HEK293 (cell line): ENCODE measurements at regions not wholly inside any gene's neighbourhood (a gene's known extent, or its start where the extent isn't known, plus 50 kb on each side); places are given as distances from the start of the nearest gene placed in this dataset.

Experiments
- CTCF ChIA-PET: fragments of 350-600 bp; formaldehyde crosslinking; extraction: SDS; loops from one replicate; lab custom pipeline; 2021; ENCODE audit warnings: antibody characterized with exemption; lab: Yijun Ruan, JAX
- POLR2A ChIA-PET: fragments of 300-600 bp; formaldehyde crosslinking; extraction: SDS; loops from one replicate; lab custom pipeline; 2020; ENCODE audit warnings: antibody characterized with exemption, inconsistent platforms; lab: Yijun Ruan, JAX
- H3K27ac ChIP-seq: fragments of 200-500 bp; sonication (Bioruptor generic); 2 replicates; pipeline ENCODE4 v1.5.1; 2014; ENCODE audit warnings: low read depth, low read length, control low read depth, inconsistent platforms; ENCODE audit errors: extremely low read depth
- H3K36me3 ChIP-seq, 2 experiments: fragments of 200-500 bp in 1 of 2; sonication (Bioruptor generic) in 1 of 2; 1 replicate in 1 of 2; 2 replicates in 1 of 2; pipeline ENCODE4 v1.5.1; 2014 to 2017; ENCODE audit warnings: inconsistent platforms in 2 of 2, low read length in 2 of 2; ENCODE audit not compliant: control insufficient read depth in 2 of 2, insufficient read depth in 1 of 2
- H3K4me1 ChIP-seq: fragments of 200-500 bp; sonication (Bioruptor generic); 2 replicates; pipeline ENCODE4 v1.5.1; 2014; ENCODE audit warnings: mild to moderate bottlenecking, low read length, inconsistent platforms; ENCODE audit not compliant: control insufficient read depth, insufficient read depth
- H3K4me3 ChIP-seq: 2 replicates; pipeline ENCODE4 v1.5.1; 2011; ENCODE audit warnings: low read depth, mild to moderate bottlenecking, control low read depth, low read length, moderate library complexity
- H3K9me3 ChIP-seq: fragments of 200-500 bp; sonication (Bioruptor generic); 2 replicates; pipeline ENCODE4 v1.5.1; 2014; ENCODE audit warnings: low read depth, low read length, inconsistent platforms; ENCODE audit not compliant: control insufficient read depth, insufficient read depth
- GFI1B ChIP-seq: fragments of 450-650 bp; formaldehyde crosslinking; IDR thresholded peaks from 2 replicates; pipeline ENCODE4 v1.5.1; 2016; ENCODE audit warnings: missing biosample characterization, missing genetic modification characterization
- GLI4 ChIP-seq: fragments of 450-650 bp; formaldehyde crosslinking; IDR thresholded peaks from 2 replicates; pipeline ENCODE4 v1.5.1; 2016; ENCODE audit warnings: missing biosample characterization, missing genetic modification characterization
- IKZF3 ChIP-seq: fragments of 450-650 bp; IDR thresholded peaks from 2 replicates; pipeline ENCODE4 v1.5.0; 2018; ENCODE audit warnings: missing biosample characterization, mild to moderate bottlenecking, missing genetic modification characterization, moderate library complexity
- SP3 ChIP-seq: fragments of 450-650 bp; formaldehyde crosslinking; IDR thresholded peaks from 2 replicates; pipeline ENCODE4 v1.5.1; 2016; ENCODE audit warnings: missing biosample characterization, missing genetic modification characterization
- ZEB2 ChIP-seq: fragments of 450-650 bp; formaldehyde crosslinking; IDR thresholded peaks from 2 replicates; pipeline ENCODE4 v1.5.1; 2016; ENCODE audit warnings: missing biosample characterization, missing genetic modification characterization
- ZIC2 ChIP-seq: fragments of 450-650 bp; formaldehyde crosslinking; IDR thresholded peaks from 2 replicates; pipeline ENCODE4 v1.5.1; 2016; ENCODE audit warnings: missing biosample characterization, missing genetic modification characterization
- ZNF133 ChIP-seq: fragments of 450-650 bp; formaldehyde crosslinking; IDR thresholded peaks from 2 replicates; pipeline ENCODE4 v1.5.1; 2016; ENCODE audit warnings: missing biosample characterization, missing genetic modification characterization
- ZNF274 ChIP-seq, 2 experiments: fragments of 200-500 bp in 1 of 2; fragments of 450-650 bp in 1 of 2; sonication (Bioruptor generic) in 1 of 2; formaldehyde crosslinking in 1 of 2; IDR thresholded peaks; 2 replicates each; pipeline versions ENCODE4 v1.5.1 to v1.6.1; 2014 to 2016; ENCODE audit warnings: borderline replicate concordance in 1 of 2, inconsistent platforms in 1 of 2, low read length in 1 of 2, missing biosample characterization in 1 of 2, missing genetic modification characterization in 1 of 2
- ZNF324 ChIP-seq: fragments of 450-650 bp; formaldehyde crosslinking; IDR thresholded peaks from 2 replicates; pipeline ENCODE4 v1.5.1; 2016; ENCODE audit warnings: missing biosample characterization, missing genetic modification characterization
- ZNF426 ChIP-seq: fragments of 450-650 bp; formaldehyde crosslinking; IDR thresholded peaks from 2 replicates; pipeline ENCODE4 v1.5.1; 2017; ENCODE audit warnings: missing biosample characterization, missing genetic modification characterization, mild to moderate bottlenecking, inconsistent platforms, moderate library complexity
- ZNF48 ChIP-seq: fragments of 450-650 bp; formaldehyde crosslinking; IDR thresholded peaks from 2 replicates; pipeline ENCODE4 v1.5.1; 2016; ENCODE audit warnings: missing biosample characterization, missing genetic modification characterization
- ZNF510 ChIP-seq: fragments of 450-650 bp; formaldehyde crosslinking; IDR thresholded peaks from 2 replicates; pipeline ENCODE4 v1.5.1; 2018; ENCODE audit warnings: mild to moderate bottlenecking, missing genetic modification characterization, missing biosample characterization; ENCODE audit not compliant: insufficient replicate concordance
- ZNF514 ChIP-seq: fragments of 450-650 bp; formaldehyde crosslinking; IDR thresholded peaks from 2 replicates; pipeline ENCODE4 v1.5.1; 2016; ENCODE audit warnings: missing biosample characterization, missing genetic modification characterization
- ZNF560 ChIP-seq: fragments of 450-650 bp; formaldehyde crosslinking; IDR thresholded peaks from 2 replicates; pipeline ENCODE4 v1.5.1; 2017; ENCODE audit warnings: missing biosample characterization, missing genetic modification characterization, borderline replicate concordance
- ZNF596 ChIP-seq: fragments of 450-650 bp; IDR thresholded peaks from 2 replicates; pipeline ENCODE4 v1.5.0; 2018; ENCODE audit warnings: missing biosample characterization, mild to moderate bottlenecking, missing genetic modification characterization, moderate library complexity
- ZNF600 ChIP-seq: fragments of 450-650 bp; formaldehyde crosslinking; IDR thresholded peaks from 2 replicates; pipeline ENCODE4 v1.5.1; 2016; ENCODE audit warnings: missing biosample characterization, missing genetic modification characterization
- ZNF629 ChIP-seq: fragments of 450-650 bp; formaldehyde crosslinking; IDR thresholded peaks from 2 replicates; pipeline ENCODE4 v1.5.1; 2017; ENCODE audit warnings: missing biosample characterization, missing genetic modification characterization
- ZNF658 ChIP-seq: fragments of 450-650 bp; formaldehyde crosslinking; IDR thresholded peaks from 2 replicates; pipeline ENCODE4; 2016; ENCODE audit warnings: missing biosample characterization, missing genetic modification characterization
- ZNF660 ChIP-seq: fragments of 450-650 bp; IDR thresholded peaks from 2 replicates; pipeline ENCODE4 v1.5.1; 2018; ENCODE audit warnings: missing biosample characterization, mild to moderate bottlenecking, missing genetic modification characterization
- ZNF791 ChIP-seq: fragments of 450-650 bp; formaldehyde crosslinking; IDR thresholded peaks from 2 replicates; pipeline ENCODE4 v1.5.1; 2016; ENCODE audit warnings: missing biosample characterization, missing genetic modification characterization
- ZNF792 ChIP-seq: fragments of 450-650 bp; formaldehyde crosslinking; IDR thresholded peaks from 2 replicates; pipeline ENCODE4 v1.5.1; 2016; ENCODE audit warnings: missing biosample characterization, missing genetic modification characterization
- ZNF843 ChIP-seq: fragments of 450-650 bp; formaldehyde crosslinking; IDR thresholded peaks from 2 replicates; pipeline ENCODE4 v1.5.1; 2016; ENCODE audit warnings: missing biosample characterization, missing genetic modification characterization
- ZSCAN16 ChIP-seq: fragments of 450-650 bp; formaldehyde crosslinking; IDR thresholded peaks from 2 replicates; pipeline ENCODE4 v1.5.1; 2016; ENCODE audit warnings: missing biosample characterization, missing genetic modification characterization
- TF ChIP-seq, protein P1 (sequence below): fragments of 450-650 bp; formaldehyde crosslinking; IDR thresholded peaks from 2 replicates; pipeline ENCODE4 v1.5.1; 2016; ENCODE audit warnings: missing biosample characterization, missing genetic modification characterization
- TF ChIP-seq, protein P2 (sequence below): fragments of 450-650 bp; formaldehyde crosslinking; IDR thresholded peaks from 2 replicates; pipeline ENCODE4 v1.5.1; 2016; ENCODE audit warnings: missing biosample characterization, missing genetic modification characterization
- TF ChIP-seq, protein P3 (sequence below): fragments of 450-650 bp; formaldehyde crosslinking; IDR thresholded peaks from 2 replicates; pipeline ENCODE4 v1.5.1; 2017; ENCODE audit warnings: missing biosample characterization, missing genetic modification characterization

DNA sequence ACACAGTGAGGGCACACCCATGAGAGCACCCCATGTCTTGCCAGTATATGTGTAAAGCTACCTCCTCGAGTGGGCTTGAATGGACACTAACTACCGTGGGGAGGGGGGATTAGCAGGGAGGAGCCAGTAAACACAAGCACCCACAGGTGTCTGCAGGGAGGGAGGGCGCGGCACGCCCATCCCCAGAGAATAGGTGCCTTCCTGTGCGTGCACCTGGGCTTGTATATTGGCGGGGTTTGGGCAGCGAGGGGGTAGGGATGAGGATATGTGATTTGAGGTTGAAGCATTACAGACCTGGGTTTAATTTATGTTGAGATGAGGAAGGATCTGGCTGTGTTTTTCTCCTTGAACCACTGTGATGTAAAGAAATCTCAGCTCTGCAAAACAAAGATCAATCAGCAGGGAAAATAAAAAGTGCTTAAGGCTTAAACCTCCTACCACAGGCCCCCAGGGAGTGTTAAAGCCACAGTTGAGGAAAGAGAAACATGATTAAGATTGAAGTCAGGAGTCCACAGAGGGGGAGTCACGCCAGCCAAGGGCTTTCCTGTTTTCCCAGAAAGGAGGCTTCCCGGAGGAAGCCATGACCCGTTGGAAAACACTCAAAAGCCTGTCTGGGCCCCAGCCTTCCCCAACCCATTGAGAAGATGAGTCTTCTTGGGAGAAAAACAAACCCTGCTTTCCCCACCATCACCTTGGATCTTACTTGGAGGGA lies 80.0 kb downstream of the CAMK2N1 start:
- H3K36me3 ChIP-seq = no peaks in the 10 kb centered on the region
- no peak overlapping the region for H3K4me3 ChIP-seq
- no peak overlapping the region for H3K27ac ChIP-seq
- no peaks in the 10 kb centered on the region for H3K4me1 ChIP-seq
- ChIA-PET CTCF (interaction anchor here (0.6 to 1.2 kb wide), 2 partner anchors 25 to 115 kb away, joined by 3 to 5 read pairs; no protein-coding TSS in a partner anchor), POLR2A (no interaction called here)
- TF ChIP-seq ZNF133 (no peak), ZIC2 (peak; percentile 31; the same call in 1 of the 2 replicates), ZNF660 (tag by site-specific recombination) (no peak), ZNF514 (tag by site-specific recombination) (no peak), GFI1B (peak; percentile 39; the same call in 1 of the 2 replicates), ZNF48 (tag by site-specific recombination) (no peak), ZNF792 (tag by site-specific recombination) (no peak), SP3 (tag by site-specific recombination) (no peak), ZSCAN16 (tag by site-specific recombination) (no peak), IKZF3 (no peak)
- TF ChIP-seq, protein P1, sequence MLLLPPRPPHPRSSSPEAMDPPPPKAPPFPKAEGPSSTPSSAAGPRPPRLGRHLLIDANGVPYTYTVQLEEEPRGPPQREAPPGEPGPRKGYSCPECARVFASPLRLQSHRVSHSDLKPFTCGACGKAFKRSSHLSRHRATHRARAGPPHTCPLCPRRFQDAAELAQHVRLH (tag by site-specific recombination) = no peak
- TF ChIP-seq, protein P2, sequence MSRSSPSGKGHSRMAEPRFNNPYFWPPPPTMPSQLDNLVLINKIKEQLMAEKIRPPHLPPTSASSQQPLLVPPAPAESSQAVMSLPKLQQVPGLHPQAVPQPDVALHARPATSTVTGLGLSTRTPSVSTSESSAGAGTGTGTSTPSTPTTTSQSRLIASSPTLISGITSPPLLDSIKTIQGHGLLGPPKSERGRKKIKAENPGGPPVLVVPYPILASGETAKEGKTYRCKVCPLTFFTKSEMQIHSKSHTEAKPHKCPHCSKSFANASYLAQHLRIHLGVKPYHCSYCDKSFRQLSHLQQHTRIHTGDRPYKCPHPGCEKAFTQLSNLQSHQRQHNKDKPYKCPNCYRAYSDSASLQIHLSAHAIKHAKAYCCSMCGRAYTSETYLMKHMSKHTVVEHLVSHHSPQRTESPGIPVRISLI (tag by site-specific recombination) = no peak
- no peaks in the 10 kb centered on the region for H3K9me3 ChIP-seq

DNA sequence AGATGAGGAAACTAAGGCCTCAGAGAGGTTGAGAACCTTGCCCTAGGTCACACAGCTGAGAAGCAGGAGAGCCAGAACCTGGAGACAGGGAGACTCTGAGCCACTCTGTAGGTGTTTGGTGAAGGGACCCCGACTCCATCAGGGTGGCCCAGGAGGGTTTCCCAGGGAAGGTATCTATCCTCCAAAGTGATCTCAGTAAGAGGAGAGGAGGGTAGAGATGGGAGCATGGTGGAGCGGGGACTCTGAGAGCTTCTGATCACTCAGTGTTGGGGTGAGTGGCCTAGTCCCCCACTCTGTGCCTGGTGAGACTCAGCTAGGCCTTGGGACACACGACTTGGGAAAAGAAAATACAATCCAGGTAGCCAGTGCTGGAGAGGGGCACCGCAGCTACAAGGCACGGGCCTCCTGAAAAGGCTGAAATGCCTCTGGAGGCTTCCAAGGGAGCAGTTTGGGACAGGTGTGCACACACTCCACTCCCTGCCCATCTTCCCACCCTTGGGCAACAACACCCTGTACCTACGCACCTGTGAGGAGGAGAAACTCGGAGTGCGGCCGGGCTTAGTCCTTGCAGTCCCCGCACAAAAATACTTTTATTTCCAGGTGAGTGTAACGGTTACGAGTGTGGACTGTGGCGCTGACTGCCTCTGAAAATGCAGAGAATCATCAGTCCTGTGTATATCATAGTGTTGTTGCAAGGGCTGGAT lies 80.8 kb downstream of the CAMK2N1 start:
- Histone ChIP-seq H3K36me3 (no peaks in the 10 kb centered on the region), H3K4me1 (no peaks in the 10 kb centered on the region), H3K9me3 (no peaks in the 10 kb centered on the region), H3K4me3 (no peak overlapping the region), H3K27ac (no peak overlapping the region)
- ChIA-PET POLR2A (no interaction called here), CTCF (no interaction called here)
- no peak for TF ChIP-seq ZNF843 (tag by site-specific recombination)
- no peak for TF ChIP-seq ZNF324 (tag by site-specific recombination)
- TF ChIP-seq ZNF426 (tag by site-specific recombination) = no peak
- TF ChIP-seq SP3 (tag by site-specific recombination) = no peak
- no peak for TF ChIP-seq ZEB2
- no peak for TF ChIP-seq ZNF510 (tag by site-specific recombination)
- TF ChIP-seq ZNF596 (tag by site-specific recombination) = no peak
- TF ChIP-seq ZNF560 = no peak
- TF ChIP-seq ZNF600 (tag by site-specific recombination) = no peak
- no peak for TF ChIP-seq ZNF274 (IDR thresholded peaks at IDR 0.05; ENCODE audit: low read length)
- no peak for TF ChIP-seq ZNF274 (tag by site-specific recombination; IDR thresholded peaks at IDR 0.05; ENCODE audit: borderline replicate concordance)
- no peak for TF ChIP-seq ZNF791 (tag by site-specific recombination)
- TF ChIP-seq ZNF658 (tag by site-specific recombination) = no peak
- TF ChIP-seq ZNF629 (tag by site-specific recombination) = no peak
- TF ChIP-seq ZNF660 (tag by site-specific recombination) = no peak
- TF ChIP-seq, protein P3, sequence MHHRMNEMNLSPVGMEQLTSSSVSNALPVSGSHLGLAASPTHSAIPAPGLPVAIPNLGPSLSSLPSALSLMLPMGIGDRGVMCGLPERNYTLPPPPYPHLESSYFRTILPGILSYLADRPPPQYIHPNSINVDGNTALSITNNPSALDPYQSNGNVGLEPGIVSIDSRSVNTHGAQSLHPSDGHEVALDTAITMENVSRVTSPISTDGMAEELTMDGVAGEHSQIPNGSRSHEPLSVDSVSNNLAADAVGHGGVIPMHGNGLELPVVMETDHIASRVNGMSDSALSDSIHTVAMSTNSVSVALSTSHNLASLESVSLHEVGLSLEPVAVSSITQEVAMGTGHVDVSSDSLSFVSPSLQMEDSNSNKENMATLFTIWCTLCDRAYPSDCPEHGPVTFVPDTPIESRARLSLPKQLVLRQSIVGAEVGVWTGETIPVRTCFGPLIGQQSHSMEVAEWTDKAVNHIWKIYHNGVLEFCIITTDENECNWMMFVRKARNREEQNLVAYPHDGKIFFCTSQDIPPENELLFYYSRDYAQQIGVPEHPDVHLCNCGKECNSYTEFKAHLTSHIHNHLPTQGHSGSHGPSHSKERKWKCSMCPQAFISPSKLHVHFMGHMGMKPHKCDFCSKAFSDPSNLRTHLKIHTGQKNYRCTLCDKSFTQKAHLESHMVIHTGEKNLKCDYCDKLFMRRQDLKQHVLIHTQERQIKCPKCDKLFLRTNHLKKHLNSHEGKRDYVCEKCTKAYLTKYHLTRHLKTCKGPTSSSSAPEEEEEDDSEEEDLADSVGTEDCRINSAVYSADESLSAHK (tag by site-specific recombination) = no peak
- no peak for TF ChIP-seq GLI4
